ENCODE measurements at regions not wholly inside any gene's neighbourhood (a gene's known extent, or its start where the extent isn't known, plus 50 kb on each side); places are given as distances from the start of the nearest gene placed in this dataset.
"Not testable (repeated sequence)": the region's sequence is repeated elsewhere in the genome, so short reads cannot be mapped to it uniquely, and the experiment has no call there.

DNA sequence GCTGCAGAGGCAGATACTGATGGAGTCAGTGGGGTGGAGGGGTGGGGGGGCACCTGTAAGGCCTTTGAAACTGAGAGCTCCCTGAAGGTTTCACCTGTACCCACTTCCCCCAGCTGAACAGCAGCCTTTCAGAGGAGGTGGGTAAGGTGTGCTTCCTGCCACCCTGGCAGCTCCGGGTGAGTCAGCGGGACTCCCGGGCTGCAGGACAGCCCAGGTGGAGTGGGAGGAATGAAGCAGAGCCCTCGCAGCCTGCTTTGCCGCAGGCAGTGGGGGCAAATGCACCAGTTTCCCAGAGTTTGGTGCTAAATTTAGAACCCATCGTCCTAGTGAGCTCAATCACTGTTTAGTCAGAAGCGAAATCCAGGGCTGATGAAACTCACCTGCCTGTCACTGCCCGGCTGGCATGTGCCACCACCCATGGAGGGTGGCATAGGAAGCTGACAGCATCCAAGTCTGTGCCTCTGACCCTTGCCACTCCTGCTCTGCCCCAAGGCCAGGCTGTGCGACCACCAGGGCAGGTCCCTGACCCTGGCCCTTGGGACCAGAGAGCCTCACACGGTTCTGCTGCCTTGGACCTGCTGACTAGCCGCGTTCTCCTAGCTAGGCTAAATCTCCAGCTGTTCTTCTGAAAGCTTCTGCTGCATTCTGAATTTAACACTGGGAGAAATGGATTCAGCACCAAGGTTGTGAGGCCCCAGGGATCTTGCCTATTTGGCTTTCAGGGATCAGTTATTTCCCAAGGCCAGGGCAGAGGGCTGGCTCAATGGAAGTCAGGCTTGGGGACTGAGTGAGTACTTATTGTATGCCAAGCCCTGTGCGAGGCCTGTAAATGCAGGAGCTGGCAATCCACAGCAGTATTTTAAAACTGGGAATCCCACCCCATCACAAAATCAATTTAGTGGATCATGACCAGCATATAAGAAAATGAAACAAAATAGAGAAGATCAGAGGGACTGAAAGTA is 67.3 kb upstream of the RASGRF1 start:
- Histone ChIP-seq H3K27me3 (no peaks in the 10 kb centered on the region), H3K4me1 (no peaks in the 10 kb centered on the region), H3K9me3 (no peaks in the 10 kb centered on the region), H3K36me3 (ENCODE audit: low read depth, missing control alignments) (no peaks in the 10 kb centered on the region), H3K27ac (no peak overlapping the region), H3K4me3 (no peak overlapping the region)
- TF ChIP-seq POLR2A (IDR thresholded peaks at IDR 0.05) = no peak
- TF ChIP-seq, protein P1, sequence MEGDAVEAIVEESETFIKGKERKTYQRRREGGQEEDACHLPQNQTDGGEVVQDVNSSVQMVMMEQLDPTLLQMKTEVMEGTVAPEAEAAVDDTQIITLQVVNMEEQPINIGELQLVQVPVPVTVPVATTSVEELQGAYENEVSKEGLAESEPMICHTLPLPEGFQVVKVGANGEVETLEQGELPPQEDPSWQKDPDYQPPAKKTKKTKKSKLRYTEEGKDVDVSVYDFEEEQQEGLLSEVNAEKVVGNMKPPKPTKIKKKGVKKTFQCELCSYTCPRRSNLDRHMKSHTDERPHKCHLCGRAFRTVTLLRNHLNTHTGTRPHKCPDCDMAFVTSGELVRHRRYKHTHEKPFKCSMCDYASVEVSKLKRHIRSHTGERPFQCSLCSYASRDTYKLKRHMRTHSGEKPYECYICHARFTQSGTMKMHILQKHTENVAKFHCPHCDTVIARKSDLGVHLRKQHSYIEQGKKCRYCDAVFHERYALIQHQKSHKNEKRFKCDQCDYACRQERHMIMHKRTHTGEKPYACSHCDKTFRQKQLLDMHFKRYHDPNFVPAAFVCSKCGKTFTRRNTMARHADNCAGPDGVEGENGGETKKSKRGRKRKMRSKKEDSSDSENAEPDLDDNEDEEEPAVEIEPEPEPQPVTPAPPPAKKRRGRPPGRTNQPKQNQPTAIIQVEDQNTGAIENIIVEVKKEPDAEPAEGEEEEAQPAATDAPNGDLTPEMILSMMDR (IDR thresholded peaks at IDR 0.05) = no peak
- intact Hi-C loops (cut with DNase I; ENCODE audit: low total_unique reads) = no loop called here
- no peak for DNase-seq
- 79 to 83% methylated on average over 11 to 13 of the region's 13 CpGs for WGBS, 2 donors

DNA sequence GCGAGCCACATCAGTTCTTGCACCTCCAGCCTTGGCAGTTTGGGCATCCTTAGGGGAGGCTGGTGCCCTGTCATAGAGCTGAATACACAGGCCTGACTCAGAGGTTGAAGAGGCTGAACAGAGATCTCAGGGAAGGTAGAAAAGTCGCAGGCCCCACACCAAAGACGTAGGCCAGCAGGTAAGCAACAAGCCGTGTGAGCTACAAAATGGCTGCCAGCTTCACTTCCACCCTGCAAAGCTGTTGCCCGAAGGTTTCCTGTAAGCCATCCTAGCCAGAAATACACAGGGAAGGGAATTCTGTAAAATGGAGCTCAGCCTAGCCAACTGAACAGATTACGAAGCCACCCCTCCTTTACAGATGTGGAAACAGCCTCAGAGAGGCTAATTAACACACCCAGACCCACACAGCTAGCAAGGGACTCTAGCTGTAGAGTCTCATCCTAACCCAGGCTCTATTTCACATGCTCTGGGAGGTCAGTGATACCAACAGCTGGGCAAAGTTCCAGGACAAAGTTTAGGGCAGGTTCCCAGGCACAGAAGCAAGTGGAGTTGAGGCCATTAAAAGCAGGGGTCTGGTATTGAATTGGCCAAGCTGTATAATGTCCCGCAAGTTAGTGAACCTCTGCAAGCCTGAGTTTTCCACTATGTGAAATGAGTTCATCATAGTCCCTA is 66.3 kb upstream of the RASGRF1 start:
- Histone ChIP-seq H3K36me3 (ENCODE audit: low read depth, missing control alignments) (no peaks in the 10 kb centered on the region), H3K4me3 (no peak overlapping the region), H3K4me1 (no peaks in the 10 kb centered on the region), H3K9me3 (no peaks in the 10 kb centered on the region), H3K27ac (no peak overlapping the region), H3K27me3 (no peaks in the 10 kb centered on the region)
- TF ChIP-seq POLR2A (IDR thresholded peaks at IDR 0.05) = no peak
- TF ChIP-seq, protein P1 (IDR thresholded peaks at IDR 0.05) = no peak
- intact Hi-C loops (cut with DNase I; ENCODE audit: low total_unique reads) = no loop called here
- DNase-seq = no peak
- WGBS, 2 donors = 79 to 82% methylated on average over 5 to 7 of the region's 7 CpGs

GRCh38 chr15:79154483-79155135 is 64.0 kb upstream of the RASGRF1 start:
- intact Hi-C loops (cut with DNase I; ENCODE audit: low total_unique reads) = no loop called here
- no peak for DNase-seq
- 45 to 48% methylated on average over 9 of the region's 9 CpGs for WGBS, 2 donors

DNA sequence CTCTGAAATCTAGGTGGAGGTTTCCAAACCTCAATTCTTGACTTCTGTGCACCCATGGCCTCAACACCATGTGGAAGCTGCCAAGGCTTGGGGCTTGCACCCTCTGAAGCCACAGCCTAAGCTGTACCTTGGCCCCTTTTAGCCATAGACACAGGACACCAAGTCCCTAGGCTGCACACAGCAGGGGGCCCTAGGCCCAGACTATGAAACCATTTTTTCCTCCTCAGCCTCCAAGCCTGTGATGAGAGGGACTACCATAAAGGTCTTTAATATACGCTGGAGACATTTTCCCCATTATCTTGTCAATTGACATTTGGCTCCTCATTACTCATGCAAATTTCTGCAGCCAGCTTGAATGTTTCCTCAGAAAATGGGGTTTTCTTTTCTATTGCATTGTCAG is 53.7 kb upstream of the RASGRF1 start:
- H3K36me3 ChIP-seq (ENCODE audit: low read depth, missing control alignments); intact Hi-C loops (cut with DNase I; ENCODE audit: low total_unique reads); H3K27me3 ChIP-seq; H3K9me3 ChIP-seq; H3K27ac ChIP-seq; H3K4me1 ChIP-seq; H3K4me3 ChIP-seq; DNase-seq: not testable (repeated sequence)
- WGBS, 2 donors = 86 to 91% methylated on average over 1 of the region's 1 CpG

More at GRCh38 chr15:79154483-79155135, 64.0 kb upstream of the RASGRF1 start:
- Histone ChIP-seq H3K36me3 (ENCODE audit: low read depth, missing control alignments) (no peaks in the 10 kb centered on the region), H3K4me3 (no peak overlapping the region), H3K27me3 (no peaks in the 10 kb centered on the region), H3K9me3 (no peaks in the 10 kb centered on the region), H3K27ac (no peak overlapping the region), H3K4me1 (no peaks in the 10 kb centered on the region)
- TF ChIP-seq, protein P1 (IDR thresholded peaks at IDR 0.05) = no peak
- TF ChIP-seq POLR2A (IDR thresholded peaks at IDR 0.05) = no peak

Measured in testis (tissue), 2 donors.